ENCODE measurements at regions not wholly inside any gene's neighbourhood (a gene's known extent, or its start where the extent isn't known, plus 50 kb on each side); places are given as distances from the start of the nearest gene placed in this dataset.

- DNase-seq: no peak
Observed at GRCh38 chrX:131907488-131908314, 115.4 kb upstream of the STK26 start.

DNA sequence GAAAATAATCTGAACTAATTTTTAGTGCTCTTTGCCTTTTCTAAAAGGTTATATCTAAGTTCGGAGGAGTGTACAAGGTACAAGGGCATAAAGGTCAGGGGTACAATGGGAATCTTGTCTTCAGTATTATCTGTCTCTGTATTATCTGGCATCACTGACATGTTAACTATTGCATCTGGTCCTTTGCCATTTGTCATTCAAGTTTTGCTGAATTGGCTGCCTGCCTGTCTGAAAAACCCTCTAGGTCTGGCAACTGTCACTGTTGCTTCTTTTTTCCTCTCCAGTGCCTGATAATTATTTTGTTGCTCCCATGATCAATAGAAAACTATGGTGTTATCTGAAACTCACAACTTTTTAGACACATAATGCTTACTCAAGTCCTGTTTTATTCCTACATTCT lies 112.5 kb upstream of the STK26 start:
- DNase-seq: no peak

- DNase-seq: no peak
Observed at GRCh38 chrX:131915488-131915887, 107.6 kb upstream of the STK26 start.

GRCh38 chrX:131917588-131917987 lies 105.5 kb upstream of the STK26 start:
- no peak for DNase-seq

DNA sequence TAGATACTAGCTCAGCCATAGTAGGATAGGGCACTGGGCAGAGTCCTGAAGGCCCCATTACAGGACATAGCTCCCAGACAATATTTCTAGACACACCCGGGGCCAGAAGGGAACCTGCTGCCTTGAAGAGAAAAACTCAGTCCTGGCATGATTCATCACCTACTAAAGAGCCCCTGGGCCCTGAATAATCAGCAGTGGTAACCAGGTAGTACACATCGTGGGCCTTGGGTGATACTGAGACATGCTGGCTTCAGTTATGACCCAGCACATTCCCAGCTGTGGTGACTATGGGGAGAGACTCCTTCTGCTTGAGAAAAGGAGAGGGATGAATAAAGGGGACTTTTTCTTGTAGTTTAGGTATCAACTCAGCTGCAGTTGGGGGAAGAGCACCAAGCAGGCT lies 104.3 kb upstream of the STK26 start:
- no peak for DNase-seq

- DNase-seq: no peak
Observed at GRCh38 chrX:131923614-131924250, 99.4 kb upstream of the STK26 start.

DNA sequence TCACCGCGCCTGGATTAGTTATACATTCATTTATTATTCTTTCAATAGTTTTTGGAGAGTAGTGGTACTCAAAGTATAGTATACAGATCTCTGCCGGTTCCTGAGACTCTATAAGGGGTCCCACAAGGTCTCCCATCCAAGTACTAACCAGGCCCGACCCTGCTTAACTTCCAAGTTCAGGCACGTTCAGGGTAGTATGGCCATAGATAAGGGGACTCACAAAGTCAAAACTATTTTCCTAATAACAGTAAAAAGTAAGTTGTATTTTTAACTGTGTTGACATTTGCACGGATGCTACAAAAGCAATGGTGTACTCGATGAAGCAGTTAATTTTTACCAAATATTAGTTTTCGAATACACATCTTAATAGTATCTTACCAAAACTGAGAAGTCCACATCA lies 84.4 kb upstream of the STK26 start:
- DNase-seq: no peak

DNA sequence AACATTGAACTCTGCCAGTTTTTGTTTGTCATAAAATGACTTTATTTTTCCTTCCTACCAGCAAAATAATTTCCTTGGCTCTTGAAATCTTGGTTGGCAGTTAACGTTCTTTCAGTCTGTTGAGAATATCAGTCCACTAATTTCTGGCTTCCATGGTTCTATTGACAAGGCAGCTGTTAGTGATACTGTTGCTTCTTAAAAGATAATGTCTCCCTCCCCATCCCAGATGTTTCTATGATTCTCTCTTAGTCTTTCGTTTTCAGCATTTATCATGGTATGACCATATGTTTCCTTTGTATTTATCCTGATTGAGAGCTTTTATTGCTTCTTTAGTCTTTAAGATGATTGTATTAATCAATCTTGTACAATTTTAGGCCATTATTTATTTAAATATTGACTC lies 81.1 kb upstream of the STK26 start:
- DNase-seq: no peak

DNA sequence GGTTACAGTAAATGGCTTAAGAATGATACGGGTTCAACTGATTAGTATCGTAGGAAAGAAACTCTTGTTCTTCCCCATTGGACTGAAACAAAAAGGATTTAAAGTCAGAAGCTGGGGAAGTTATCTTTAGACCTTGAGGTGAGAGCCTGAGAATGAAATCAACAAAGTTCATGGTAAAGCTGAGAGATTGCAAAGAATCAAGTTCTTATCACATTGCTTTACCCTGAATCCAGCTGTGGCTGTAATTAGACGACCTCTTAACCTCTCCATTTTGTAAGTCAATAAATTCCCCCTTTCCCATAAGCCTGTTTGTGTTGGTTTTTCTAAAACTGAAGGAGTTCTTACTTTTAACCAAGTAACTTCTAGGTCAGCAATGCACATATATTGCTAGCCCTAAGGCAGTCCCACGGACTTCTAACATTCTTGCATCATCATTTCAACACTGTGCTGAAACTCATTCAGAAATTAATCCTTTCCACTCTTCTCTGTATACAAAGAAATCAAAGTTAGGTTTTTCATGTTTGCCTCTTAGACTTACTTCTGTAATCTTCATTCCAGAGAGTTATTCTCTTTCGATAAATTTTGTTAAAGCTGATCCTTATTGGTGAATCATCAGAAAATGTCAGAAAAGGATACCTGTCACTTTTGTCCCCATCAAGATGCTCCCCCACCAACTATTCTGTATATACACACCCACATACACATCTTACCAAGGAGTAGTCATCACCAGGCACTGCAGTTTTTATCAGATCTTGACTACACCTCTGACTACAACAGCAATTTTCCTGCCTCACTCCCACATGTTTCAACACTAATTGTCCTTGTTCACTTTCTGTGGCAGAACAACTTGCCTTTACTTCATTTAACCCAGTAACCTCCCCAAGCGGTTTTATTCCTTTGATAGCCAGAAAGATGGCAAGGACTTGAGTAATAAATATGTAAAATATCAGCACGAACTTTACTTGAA lies 77.9 kb upstream of the STK26 start:
- DNase-seq: no peak

GRCh38 chrX:131951166-131951565 lies 71.9 kb upstream of the STK26 start:
- no peak for DNase-seq

DNA sequence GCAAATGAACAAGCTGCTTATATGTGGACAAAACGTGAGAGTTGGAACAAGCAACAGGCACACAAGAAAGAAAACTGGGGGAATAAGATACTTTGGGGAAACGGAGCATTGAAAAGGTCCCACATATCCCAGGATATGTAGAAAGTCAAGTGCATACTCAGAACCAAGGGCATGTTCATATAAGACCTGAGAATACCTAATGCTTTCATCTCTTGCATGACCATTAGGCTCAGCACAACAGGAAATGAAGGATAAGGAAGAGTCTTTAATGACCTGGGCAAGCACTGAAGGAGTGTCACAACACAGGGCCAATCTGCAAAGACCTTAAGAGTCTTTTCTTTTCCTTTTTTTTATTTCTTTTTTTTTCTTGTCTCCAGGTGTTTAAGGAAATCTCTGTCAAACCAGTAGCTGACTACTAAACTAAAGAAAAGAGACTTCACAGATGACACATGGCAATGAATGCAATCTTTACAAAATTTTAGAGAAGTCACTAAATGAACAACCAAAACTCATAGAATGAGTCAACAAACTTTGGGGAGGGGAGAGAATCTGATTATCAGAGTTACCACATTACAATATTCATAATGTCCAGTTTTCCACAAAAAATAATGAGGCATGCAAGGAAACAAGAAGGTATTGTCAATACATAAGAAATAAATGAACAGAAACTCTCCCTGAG lies 67.9 kb upstream of the STK26 start:
- DNase-seq: no peak

DNA sequence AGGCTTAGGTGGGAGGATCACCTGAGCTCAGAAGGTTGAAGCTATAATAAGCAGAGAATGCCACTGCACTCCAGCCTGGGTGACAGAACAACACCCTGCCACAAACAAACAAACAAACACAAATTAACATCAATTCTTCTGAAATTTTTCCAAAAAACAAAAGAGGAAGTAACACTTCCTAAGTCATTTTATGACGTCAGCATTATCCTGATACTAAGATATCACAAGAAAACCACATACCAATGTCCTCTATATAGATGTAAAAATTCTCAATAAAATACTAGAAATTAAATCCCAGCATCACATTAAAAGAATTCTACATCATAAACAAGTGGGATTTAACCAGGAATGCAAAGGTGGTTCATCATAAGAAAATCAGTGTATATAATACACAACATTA lies 64.4 kb upstream of the STK26 start:
- DNase-seq: no peak

DNA sequence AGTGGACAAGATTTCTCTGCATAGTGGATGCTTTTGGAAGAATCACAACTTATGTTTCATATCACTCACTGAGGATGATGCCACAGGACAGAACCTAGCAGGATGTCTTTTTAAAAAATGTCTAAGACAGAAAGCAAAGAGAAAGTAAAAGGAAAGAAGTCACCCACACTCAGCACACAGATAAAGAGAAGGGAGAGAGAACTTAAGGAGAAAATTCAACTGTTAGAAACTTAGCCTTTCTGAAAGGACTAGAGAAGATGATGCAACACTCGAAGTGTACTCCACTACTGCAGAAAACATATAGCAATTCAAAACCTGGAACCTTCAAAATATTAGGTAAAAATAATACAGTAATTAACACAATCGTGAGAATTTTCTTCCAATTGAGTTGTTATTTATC lies 52.8 kb upstream of the STK26 start:
- no peak for DNase-seq
